Glutamatergic neuron (in vitro differentiated cells): ENCODE measurements at regions not wholly inside any gene's neighbourhood (a gene's known extent, or its start where the extent isn't known, plus 50 kb on each side); places are given as distances from the start of the nearest gene placed in this dataset.

Experiments used
- DNase-seq: peaks from one replicate; pipeline ENCODE4 v3.0.0; 2022
- H3K27ac Mint-ChIP-seq: one replicate; pipeline ENCODE4 v1.8.0; 2020; ENCODE audit warnings: mild to moderate bottlenecking, mixed read lengths, inconsistent platforms; ENCODE audit not compliant: unreplicated experiment
- H3K27me3 Mint-ChIP-seq: one replicate; pipeline ENCODE4 v1.8.0; 2020; ENCODE audit warnings: mild to moderate bottlenecking, moderate library complexity, mixed read lengths, inconsistent platforms; ENCODE audit not compliant: unreplicated experiment
- H3K36me3 Mint-ChIP-seq: one replicate; pipeline ENCODE4 v1.8.0; 2020; ENCODE audit warnings: mild to moderate bottlenecking, mixed read lengths, inconsistent platforms; ENCODE audit not compliant: unreplicated experiment
- H3K4me1 Mint-ChIP-seq: one replicate; pipeline ENCODE4 v1.8.0; 2020; ENCODE audit warnings: mild to moderate bottlenecking, low read depth, mixed read lengths, inconsistent platforms; ENCODE audit not compliant: unreplicated experiment
- H3K4me3 Mint-ChIP-seq: one replicate; pipeline ENCODE4 v1.8.0; 2020; ENCODE audit warnings: mild to moderate bottlenecking, mixed read lengths, inconsistent platforms; ENCODE audit not compliant: unreplicated experiment
- H3K9me3 Mint-ChIP-seq: one replicate; pipeline ENCODE4 v1.8.0; 2020; ENCODE audit warnings: mild to moderate bottlenecking, moderate library complexity, mixed read lengths, inconsistent platforms; ENCODE audit not compliant: unreplicated experiment
- CTCF ChIP-seq: fragments of 200-600 bp; sonication (generic); IDR thresholded peaks from one replicate; pipeline ENCODE4 v1.5.0; 2021; ENCODE audit not compliant: partially characterized antibody, unreplicated experiment

- Mint-ChIP-seq H3K27ac (no peak overlapping the region), H3K27me3 (no peaks in the 10 kb centered on the region), H3K4me1 (peaks cover 9% of the 10 kb centered on the region), H3K36me3 (no peaks in the 10 kb centered on the region), H3K4me3 (no peak overlapping the region), H3K9me3 (no peaks in the 10 kb centered on the region)
- no peak for DNase-seq
- TF ChIP-seq CTCF, result no peak
Observed at GRCh38 chr3:157810924-157811718, 295.1 kb downstream of the SHOX2 start.

DNA sequence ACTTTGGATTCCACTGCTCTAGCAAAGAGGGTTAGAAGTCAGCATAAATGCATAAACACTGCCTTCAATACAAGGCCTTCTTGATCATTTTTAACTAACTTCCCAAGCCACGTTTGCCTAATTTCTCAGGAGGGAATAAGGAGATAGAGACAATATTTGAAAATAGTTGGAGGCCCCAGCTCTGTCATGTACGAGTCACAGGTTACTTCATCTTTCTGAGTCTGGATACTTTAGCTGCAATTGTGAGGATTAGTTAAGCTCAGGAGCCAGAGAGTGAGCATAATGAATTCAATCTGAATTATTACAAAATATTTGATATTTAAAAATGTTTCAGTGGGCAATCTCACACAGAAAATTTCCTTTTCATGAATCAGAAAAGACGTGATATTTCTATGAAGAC lies 298.9 kb downstream of the SHOX2 start:
- peaks cover 7% of the 10 kb centered on the region for H3K4me1 Mint-ChIP-seq
- TF ChIP-seq CTCF, result no peak
- no peaks in the 10 kb centered on the region for H3K9me3 Mint-ChIP-seq
- no peak overlapping the region for H3K27ac Mint-ChIP-seq
- no peaks in the 10 kb centered on the region for H3K27me3 Mint-ChIP-seq
- DNase-seq, result no peak
- no peak overlapping the region for H3K4me3 Mint-ChIP-seq
- H3K36me3 Mint-ChIP-seq, result peaks cover 8% of the 10 kb centered on the region

- DNase-seq, result no peak
- Mint-ChIP-seq H3K27ac (no peak overlapping the region), H3K4me3 (no peak overlapping the region), H3K4me1 (no peaks in the 10 kb centered on the region), H3K36me3 (peaks cover 20% of the 10 kb centered on the region), H3K9me3 (peaks cover 7% of the 10 kb centered on the region), H3K27me3 (peaks cover 2% of the 10 kb centered on the region)
- no peak for TF ChIP-seq CTCF
Observed at GRCh38 chr3:157805538-157805937, 300.7 kb downstream of the SHOX2 start.

DNA sequence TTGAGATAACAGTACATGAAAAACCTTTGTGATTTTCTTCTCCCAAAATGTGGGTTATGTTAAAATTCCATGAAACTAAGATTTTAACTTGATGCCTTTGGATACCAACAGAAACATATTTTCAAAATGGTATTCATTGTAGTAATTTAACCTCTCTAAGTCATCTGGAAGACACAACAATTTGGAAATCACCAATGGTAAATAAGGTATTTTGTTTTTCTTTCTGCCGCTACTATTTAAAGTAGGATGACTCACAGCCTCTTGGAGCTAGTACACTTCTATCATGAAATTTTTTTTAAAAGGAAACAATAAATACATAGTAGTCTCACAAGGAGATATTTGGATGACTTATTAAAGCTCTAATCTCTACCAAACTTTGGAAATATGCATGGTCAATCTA lies 291.6 kb upstream of the VEPH1 start:
- no peaks in the 10 kb centered on the region for H3K27me3 Mint-ChIP-seq
- no peaks in the 10 kb centered on the region for H3K36me3 Mint-ChIP-seq
- H3K27ac Mint-ChIP-seq, result no peak overlapping the region

More for the DNA sequence above, 291.6 kb upstream of the VEPH1 start:
- peaks cover 6% of the 10 kb centered on the region for H3K4me1 Mint-ChIP-seq
- no peak for DNase-seq
- H3K4me3 Mint-ChIP-seq, result no peak overlapping the region
- no peak for TF ChIP-seq CTCF
- peaks cover 2% of the 10 kb centered on the region for H3K9me3 Mint-ChIP-seq
